K562 (cell line): ENCODE measurements at regions not wholly inside any gene's neighbourhood (a gene's known extent, or its start where the extent isn't known, plus 50 kb on each side); places are given as distances from the start of the nearest gene placed in this dataset.

Experiments used
- CCNT2 ChIP-seq: IDR thresholded peaks from 2 replicates; pipeline ENCODE4 v1.6.1; 2011; ENCODE audit warnings: borderline replicate concordance, low read depth, mild to moderate bottlenecking, moderate library complexity, mixed read lengths, low read length; ENCODE audit not compliant: insufficient read length; ENCODE audit errors: extremely low read depth
- MGA ChIP-seq: fragments of 450-650 bp; IDR thresholded peaks from 2 replicates; pipeline ENCODE4 v1.6.1; 2016; ENCODE audit warnings: mild to moderate bottlenecking, moderate library complexity
- OTX1 ChIP-seq: fragments of 450-650 bp; formaldehyde crosslinking; IDR thresholded peaks from 2 replicates; pipeline ENCODE4 v1.4.0; 2022; ENCODE audit warnings: mild to moderate bottlenecking

- no peak for TF ChIP-seq MGA
- no peak for TF ChIP-seq CCNT2
- no peak for TF ChIP-seq OTX1 (CRISPR knock-in tag)
Measured at GRCh38 chr15:39250460-39251186, 330.3 kb upstream of the THBS1 start (continued).
